Smooth muscle cell (in vitro differentiated cells): ENCODE measurements at regions not wholly inside any gene's neighbourhood (a gene's known extent, or its start where the extent isn't known, plus 50 kb on each side); places are given as distances from the start of the nearest gene placed in this dataset.

Source experiments
- DNase-seq: peaks from one replicate; lab custom pipeline; 2025; ENCODE audit not compliant: unreplicated experiment; lab: John Stamatoyannopoulos, UW
- H2AFZ ChIP-seq: fragments of 200-600 bp; sonication (generic); 2 replicates; pipeline ENCODE4 v1.6.0; 2016; ENCODE audit warnings: antibody characterized with exemption, low read depth, mild to moderate bottlenecking
- H3F3A ChIP-seq: fragments of 200-600 bp; sonication (generic); 2 replicates; pipeline ENCODE4 v1.6.0; 2017; ENCODE audit warnings: antibody characterized with exemption, low read depth
- H3K27ac ChIP-seq: fragments of 200-600 bp; sonication (generic); 2 replicates; pipeline ENCODE4 v1.5.1; 2016; ENCODE audit warnings: low read depth, mild to moderate bottlenecking
- H3K27me3 ChIP-seq: fragments of 200-600 bp; sonication (generic); 2 replicates; pipeline ENCODE4 v1.6.1; 2016; ENCODE audit warnings: low read depth, mild to moderate bottlenecking
- H3K36me3 ChIP-seq: fragments of 200-600 bp; sonication (generic); 2 replicates; pipeline ENCODE4 v1.5.1; 2016; ENCODE audit warnings: low read depth
- H3K4me1 ChIP-seq: fragments of 200-600 bp; sonication (generic); 2 replicates; pipeline ENCODE4 v1.5.1; 2016; ENCODE audit warnings: low read depth
- H3K4me2 ChIP-seq: fragments of 200-600 bp; sonication (generic); 2 replicates; pipeline ENCODE4 v1.6.0; 2016; ENCODE audit warnings: mild to moderate bottlenecking
- H3K4me3 ChIP-seq: fragments of 200-600 bp; sonication (generic); 2 replicates; pipeline ENCODE4 v1.5.1; 2016; ENCODE audit warnings: mild to moderate bottlenecking
- H3K79me2 ChIP-seq: fragments of 200-600 bp; sonication (generic); 2 replicates; pipeline ENCODE4 v1.6.0; 2016; ENCODE audit warnings: low read depth, mild to moderate bottlenecking
- H3K9ac ChIP-seq: fragments of 200-600 bp; sonication (generic); 2 replicates; pipeline ENCODE4 v1.6.0; 2016; ENCODE audit warnings: low read depth
- H3K9me3 ChIP-seq: fragments of 200-600 bp; sonication (generic); replicated peaks from 2 replicates; pipeline ENCODE4 v1.5.1; 2016; ENCODE audit warnings: low read depth
- H4K20me1 ChIP-seq: fragments of 200-600 bp; sonication (generic); 2 replicates; pipeline ENCODE4 v1.6.0; 2016; ENCODE audit warnings: low read depth
- WGBS: methylation state at CpG from one replicate; pipeline ENCODE4 v1.1.7; 2016; ENCODE audit warnings: low lambda C conversion rate; 5-methylcytosine and 5-hydroxymethylcytosine counted together
- TF ChIP-seq, protein P1 (sequence below): fragments of 200-600 bp; sonication (generic); IDR thresholded peaks from 2 replicates; pipeline ENCODE4 v1.5.1; 2017; ENCODE audit warnings: borderline replicate concordance, mild to moderate bottlenecking, antibody characterized with exemption; ENCODE audit not compliant: insufficient read depth, poor library complexity, severe bottlenecking

DNA sequence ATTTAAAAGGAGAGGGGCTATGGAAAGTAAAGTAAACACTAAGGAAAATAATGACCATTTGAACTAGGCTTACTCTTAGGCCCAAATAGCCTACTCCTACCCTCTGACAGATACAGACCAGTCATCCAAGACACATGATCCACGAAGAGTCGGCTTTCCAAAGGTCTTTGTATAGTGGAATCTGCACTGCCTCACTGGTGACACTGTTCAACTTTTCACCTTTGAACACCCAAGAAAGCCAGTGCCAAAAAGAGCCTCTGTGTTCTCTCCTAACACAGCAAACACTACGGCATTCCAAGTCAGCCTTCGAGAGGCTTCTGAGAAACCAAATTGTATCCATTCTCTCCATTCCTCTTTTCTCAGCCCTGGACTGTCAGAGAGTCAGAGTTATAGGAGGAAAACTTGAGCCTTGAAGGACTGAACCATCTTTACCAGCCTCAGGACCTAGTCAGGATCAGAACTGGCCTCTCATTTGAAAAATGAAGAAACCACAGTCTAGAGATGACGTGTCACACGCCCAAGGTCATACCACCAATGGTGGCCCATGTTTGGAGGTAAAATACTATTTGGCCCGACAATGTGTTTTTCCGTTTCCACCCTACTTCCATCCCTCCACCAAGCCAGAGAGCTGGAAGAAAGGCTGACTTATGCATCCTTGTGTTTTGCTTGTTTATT, 267.4 kb upstream of the ACVR2A start:
- 67% methylated on average over 8 of the region's 8 CpGs for WGBS
- peak overlapping the region; percentile 15 for H3K27ac ChIP-seq
- H4K20me1 ChIP-seq: no peaks in the 10 kb centered on the region
- H3F3A ChIP-seq: no peaks in the 10 kb centered on the region
- H3K4me2 ChIP-seq: no peak overlapping the region
- no peaks in the 10 kb centered on the region for H3K36me3 ChIP-seq
- peak overlapping the region; percentile 77 for H2AFZ ChIP-seq
- no peaks in the 10 kb centered on the region for H3K27me3 ChIP-seq
- no peaks in the 10 kb centered on the region for H3K9me3 ChIP-seq
- H3K4me1 ChIP-seq: no peaks in the 10 kb centered on the region
- no peak overlapping the region for H3K9ac ChIP-seq
- DNase-seq: no peak
- H3K4me3 ChIP-seq: no peak overlapping the region
- H3K79me2 ChIP-seq: no peaks in the 10 kb centered on the region
- TF ChIP-seq, protein P1, sequence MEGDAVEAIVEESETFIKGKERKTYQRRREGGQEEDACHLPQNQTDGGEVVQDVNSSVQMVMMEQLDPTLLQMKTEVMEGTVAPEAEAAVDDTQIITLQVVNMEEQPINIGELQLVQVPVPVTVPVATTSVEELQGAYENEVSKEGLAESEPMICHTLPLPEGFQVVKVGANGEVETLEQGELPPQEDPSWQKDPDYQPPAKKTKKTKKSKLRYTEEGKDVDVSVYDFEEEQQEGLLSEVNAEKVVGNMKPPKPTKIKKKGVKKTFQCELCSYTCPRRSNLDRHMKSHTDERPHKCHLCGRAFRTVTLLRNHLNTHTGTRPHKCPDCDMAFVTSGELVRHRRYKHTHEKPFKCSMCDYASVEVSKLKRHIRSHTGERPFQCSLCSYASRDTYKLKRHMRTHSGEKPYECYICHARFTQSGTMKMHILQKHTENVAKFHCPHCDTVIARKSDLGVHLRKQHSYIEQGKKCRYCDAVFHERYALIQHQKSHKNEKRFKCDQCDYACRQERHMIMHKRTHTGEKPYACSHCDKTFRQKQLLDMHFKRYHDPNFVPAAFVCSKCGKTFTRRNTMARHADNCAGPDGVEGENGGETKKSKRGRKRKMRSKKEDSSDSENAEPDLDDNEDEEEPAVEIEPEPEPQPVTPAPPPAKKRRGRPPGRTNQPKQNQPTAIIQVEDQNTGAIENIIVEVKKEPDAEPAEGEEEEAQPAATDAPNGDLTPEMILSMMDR: no peak

DNA sequence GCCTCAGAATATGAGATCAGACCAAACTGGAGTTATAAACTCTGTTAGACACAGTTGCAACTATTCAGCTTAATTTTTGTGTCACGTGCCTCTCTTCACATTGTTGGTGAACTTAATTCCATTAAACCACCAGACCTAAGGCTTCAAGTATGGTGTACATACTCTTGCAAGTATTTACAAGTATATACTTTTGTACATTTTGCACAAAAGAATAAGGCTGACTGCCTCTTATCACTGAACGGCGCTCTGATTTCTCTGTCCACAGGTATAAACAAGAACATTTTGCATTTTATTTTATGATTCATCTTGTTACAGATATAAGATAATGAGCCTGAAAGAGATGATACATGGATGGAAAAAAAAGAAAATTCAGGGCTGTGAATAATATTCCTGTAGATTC, 269.7 kb upstream of the ACVR2A start:
- Histone ChIP-seq H3K9ac (no peak overlapping the region), H3K79me2 (no peaks in the 10 kb centered on the region), H2AFZ (no peak overlapping the region), H3K36me3 (no peaks in the 10 kb centered on the region), H3F3A (no peaks in the 10 kb centered on the region), H3K27me3 (no peaks in the 10 kb centered on the region), H3K9me3 (no peaks in the 10 kb centered on the region), H3K4me2 (no peak overlapping the region), H3K4me3 (no peak overlapping the region), H3K4me1 (no peaks in the 10 kb centered on the region), H4K20me1 (no peaks in the 10 kb centered on the region), H3K27ac (no peak overlapping the region)
- WGBS: 96% methylated on average over 3 of the region's 3 CpGs
- no peak for DNase-seq
- TF ChIP-seq, protein P1: no peak

DNA sequence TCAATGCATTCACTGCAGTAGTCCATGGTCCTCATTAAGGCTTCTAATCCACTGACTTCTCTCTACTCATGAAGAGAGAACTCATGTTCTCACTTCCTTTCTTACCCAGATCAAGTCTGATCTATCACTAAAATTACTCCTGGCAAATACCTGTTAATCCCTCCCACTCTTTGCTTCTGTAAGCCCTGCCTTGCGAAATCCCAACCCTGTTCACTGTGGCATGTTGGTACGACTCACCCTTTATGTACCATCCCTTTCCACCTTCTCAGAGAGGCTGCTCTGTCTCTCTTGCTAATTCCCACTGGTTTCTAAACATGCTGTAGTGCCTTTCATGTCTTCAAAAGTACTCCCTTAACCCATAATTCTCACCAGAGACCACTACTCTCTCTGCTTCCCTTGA, 272.2 kb upstream of the ACVR2A start:
- no peak overlapping the region for H3K27ac ChIP-seq
- no peak for DNase-seq
- WGBS: 80% methylated on average over 2 of the region's 2 CpGs

DNA sequence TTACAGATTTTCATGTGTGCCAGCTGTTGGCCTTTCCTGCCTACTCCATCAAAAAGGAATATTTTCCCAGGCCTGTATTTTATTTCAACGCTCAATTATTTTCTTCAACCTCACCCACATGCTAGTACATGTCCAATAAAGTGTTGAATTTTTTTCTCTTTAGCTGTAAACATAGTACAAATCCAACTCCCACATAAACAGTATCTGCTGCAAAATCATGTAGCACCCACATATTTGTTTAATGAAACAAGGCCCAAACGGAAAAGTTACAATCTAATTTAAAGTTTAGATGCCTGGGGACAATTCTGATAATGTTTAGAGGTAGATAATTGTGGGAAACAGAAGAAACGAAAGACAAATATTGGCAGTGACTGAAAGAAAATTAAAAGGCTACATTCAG, 275.4 kb upstream of the ACVR2A start:
- no peaks in the 10 kb centered on the region for H3K36me3 ChIP-seq
- no peaks in the 10 kb centered on the region for H3K9me3 ChIP-seq
- H3K79me2 ChIP-seq: no peaks in the 10 kb centered on the region
- TF ChIP-seq, protein P1: no peak
- no peaks in the 10 kb centered on the region for H3F3A ChIP-seq
- no peak overlapping the region for H3K4me3 ChIP-seq
- no peak overlapping the region for H2AFZ ChIP-seq
- no peak for DNase-seq
- WGBS: 63% methylated on average over 3 of the region's 3 CpGs
- no peaks in the 10 kb centered on the region for H4K20me1 ChIP-seq
- no peak overlapping the region for H3K9ac ChIP-seq
- H3K27ac ChIP-seq: no peak overlapping the region
- no peaks in the 10 kb centered on the region for H3K27me3 ChIP-seq
- no peaks in the 10 kb centered on the region for H3K4me1 ChIP-seq
- no peak overlapping the region for H3K4me2 ChIP-seq

More for the DNA sequence above, 272.2 kb upstream of the ACVR2A start:
- H3K27me3 ChIP-seq: no peaks in the 10 kb centered on the region
- no peaks in the 10 kb centered on the region for H3K9me3 ChIP-seq
- no peaks in the 10 kb centered on the region for H3K4me1 ChIP-seq
- TF ChIP-seq, protein P1: no peak
- H3K9ac ChIP-seq: no peak overlapping the region
- H3K4me3 ChIP-seq: no peak overlapping the region
- H4K20me1 ChIP-seq: no peaks in the 10 kb centered on the region
- no peaks in the 10 kb centered on the region for H3K36me3 ChIP-seq
- H2AFZ ChIP-seq: no peak overlapping the region
- H3F3A ChIP-seq: no peaks in the 10 kb centered on the region
- H3K4me2 ChIP-seq: no peak overlapping the region
- H3K79me2 ChIP-seq: no peaks in the 10 kb centered on the region
